ENCODE measurements at regions not wholly inside any gene's neighbourhood (a gene's known extent, or its start where the extent isn't known, plus 50 kb on each side); places are given as distances from the start of the nearest gene placed in this dataset.
"Not testable (repeated sequence)": the region's sequence is repeated elsewhere in the genome, so short reads cannot be mapped to it uniquely, and the experiment has no call there.

DNA sequence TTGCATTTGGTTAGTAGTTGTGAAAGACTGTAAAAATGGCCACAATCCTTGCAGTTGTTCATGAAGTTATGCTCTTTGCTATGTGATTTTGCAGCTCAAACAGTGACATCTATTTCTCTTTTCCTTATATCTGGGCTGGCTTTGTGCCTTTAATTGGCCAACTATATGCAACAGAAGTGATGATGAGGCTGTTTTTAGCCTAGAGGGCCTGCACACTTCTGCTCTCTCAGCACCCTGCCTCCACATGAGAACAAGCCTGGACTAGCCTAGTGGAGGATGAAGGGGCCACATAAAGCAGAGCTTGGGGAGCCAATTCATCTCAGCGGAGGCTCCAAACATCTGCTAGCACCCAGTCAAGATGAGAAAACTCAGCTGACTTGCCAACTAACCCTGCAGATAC lies 339.8 kb downstream of the OMA1 start:
- DNase-seq (ENCODE audit: insufficient read length, low spot score) (no peak), FAIRE-seq (no peak)

DNA sequence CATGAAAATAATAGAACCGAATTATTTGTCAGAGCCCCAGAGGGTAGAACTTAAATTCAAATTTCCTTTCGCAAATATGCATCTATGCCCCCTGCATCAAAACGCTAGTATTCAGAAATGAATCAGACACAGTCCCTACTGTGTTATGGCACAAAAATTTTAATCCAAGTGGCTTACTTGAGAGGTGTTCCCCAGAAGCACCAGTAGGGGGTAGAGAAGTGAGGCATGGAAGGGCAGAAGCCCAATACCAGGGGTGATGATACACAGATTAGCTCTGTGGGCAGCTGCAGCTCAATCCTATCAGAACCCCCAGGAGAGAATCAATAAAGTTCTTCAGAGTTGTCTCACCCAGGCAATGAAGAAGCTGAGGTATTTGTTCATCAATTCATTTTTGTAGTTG lies 342.2 kb downstream of the OMA1 start:
- no peak for DNase-seq (ENCODE audit: insufficient read length, low spot score)
- no peak for FAIRE-seq

DNA sequence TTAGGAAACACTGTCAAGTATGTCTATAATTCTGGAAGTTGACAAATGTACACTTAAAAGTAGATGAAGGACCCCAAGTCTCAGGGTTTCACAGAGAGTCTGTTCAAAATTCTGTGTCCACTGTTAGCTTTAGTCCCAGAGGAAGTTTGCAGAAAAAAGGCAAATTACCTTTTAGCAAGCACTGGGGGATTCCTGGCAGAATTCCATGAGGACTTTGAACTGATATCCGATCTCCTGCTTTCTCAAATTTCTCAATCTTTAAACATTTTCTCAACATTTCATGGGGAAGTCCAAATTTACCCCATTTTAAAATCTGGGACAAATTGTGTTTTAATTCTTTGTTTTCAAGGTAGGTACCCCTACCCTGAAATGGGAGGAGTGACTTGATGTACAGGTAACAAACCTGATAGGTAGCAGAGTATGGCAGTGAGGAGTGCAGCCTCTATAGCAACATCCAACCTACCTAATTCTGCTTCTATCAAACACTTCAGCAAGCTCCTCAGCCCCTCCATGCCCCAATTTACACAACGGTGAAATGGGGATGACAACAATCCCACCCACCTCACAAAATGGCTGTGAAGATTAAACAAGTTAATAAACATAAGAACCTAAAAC lies 344.9 kb downstream of the OMA1 start:
- DNase-seq (ENCODE audit: insufficient read length, low spot score) = no peak
- no peak for FAIRE-seq

DNA sequence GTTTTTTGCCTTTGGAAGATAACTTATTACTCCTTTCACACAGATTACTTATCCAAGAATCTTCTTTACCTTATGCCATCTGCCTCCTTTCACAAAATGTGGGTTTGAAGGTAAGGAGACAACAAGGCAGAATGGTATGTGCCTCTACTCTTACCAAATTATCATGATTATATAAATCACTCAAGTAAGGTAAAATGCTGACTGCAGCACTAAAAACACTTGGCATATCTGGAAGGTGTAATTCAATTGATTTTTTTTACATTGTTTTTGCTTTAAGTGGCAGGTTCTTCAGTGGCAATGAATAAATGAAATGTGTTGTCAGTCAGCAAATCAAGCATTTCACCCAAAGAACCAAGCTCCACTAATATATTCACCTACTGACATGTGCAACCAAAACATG lies 346.1 kb downstream of the OMA1 start:
- FAIRE-seq (no peak), DNase-seq (ENCODE audit: insufficient read length, low spot score) (no peak)

DNA sequence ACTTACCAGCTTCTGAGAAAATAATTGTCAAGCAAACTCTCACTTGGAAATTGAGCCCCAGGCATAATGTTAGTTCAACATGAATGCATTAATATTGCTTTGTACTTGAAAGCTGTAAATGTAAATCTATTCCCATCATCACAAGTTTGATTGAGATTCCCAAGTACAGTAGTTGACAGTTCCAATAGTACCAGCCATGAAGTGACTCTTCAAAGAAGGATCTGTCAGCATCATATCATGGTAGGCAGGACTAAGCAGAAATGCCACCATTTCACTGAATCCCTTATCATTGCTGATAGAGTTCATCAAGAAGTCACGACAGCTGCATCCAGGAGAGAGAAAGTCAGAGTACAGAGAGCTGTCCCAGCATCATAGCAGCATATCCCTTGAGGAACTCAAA lies 348.7 kb downstream of the OMA1 start:
- no peak for DNase-seq (ENCODE audit: insufficient read length, low spot score)

DNA sequence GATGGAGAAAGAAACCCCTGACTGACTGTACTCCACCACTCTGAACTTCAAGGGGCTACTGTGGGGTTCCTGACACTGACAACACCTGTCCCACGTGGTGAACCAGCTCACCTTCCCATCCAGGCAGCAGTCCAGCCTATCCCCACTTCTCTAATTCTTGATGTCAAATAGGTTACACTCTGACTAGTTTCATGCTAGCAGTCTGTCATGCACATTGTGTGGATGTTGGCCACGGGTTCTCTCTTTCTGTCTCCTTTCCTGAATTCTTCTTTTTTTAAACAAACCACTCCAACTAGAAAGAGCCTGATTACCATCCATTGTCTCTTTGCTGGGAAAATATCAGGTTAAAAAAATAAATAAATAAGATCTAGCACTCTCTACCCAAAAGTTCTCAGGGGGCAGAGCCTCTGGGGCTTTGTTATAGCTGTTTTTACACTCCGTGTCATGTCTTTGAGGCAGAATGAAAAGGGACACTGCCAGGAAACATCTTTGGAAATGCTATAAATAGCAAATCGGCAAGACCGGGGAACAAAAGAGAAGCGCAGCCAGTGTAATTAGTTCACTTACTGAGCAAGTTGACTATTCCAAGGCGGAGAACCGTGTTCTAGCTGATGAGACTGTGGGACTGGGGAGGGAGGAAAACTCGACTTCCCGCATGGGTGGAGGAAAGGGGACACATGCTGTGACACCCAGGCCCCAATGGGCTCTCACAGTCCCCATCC lies 356.1 kb downstream of the OMA1 start:
- DNase-seq (ENCODE audit: insufficient read length, low spot score) (no peak), FAIRE-seq (no peak)

More for the DNA sequence above, 348.7 kb downstream of the OMA1 start:
- no peak for FAIRE-seq

DNA sequence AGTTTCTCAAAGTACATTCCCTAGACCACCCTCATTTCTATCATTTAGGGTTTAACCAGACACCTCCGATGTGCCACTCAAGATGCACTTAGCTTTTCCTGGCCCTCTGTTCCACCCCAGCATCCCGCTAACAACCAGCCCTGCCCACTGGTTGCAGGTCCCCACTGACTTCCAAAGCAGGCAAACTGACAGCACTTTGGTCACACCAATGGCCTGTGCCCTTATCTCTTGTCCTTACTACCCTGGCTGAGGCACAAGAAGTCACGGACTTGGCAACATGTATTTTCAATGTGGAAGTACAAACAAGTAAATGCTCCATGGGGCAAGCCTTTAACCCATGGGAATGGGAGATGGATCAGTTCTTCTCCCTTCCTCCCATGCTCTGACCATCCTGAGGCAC lies 357.1 kb downstream of the OMA1 start:
- DNase-seq (ENCODE audit: insufficient read length, low spot score) = no peak
- no peak for FAIRE-seq

DNA sequence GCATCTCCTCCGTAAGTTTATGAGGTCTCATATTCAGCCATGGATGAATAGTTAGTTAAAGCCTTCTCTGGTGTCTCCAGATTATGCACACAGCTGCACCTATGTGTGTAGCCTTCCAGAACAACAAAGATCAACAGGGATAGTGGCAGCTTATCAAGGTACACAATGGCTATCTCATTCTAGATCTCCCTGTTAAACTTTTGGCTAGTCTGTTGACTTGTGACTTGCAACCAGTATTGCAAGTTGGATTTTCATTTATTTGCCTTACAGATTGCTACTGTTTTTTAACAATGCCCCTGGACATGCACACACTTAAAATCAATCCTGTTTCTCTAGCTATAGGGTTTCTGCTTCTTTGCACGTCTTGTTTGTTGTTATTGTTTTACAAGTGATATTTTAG lies 363.2 kb downstream of the OMA1 start:
- DNase-seq (ENCODE audit: insufficient read length, low spot score) (no peak), FAIRE-seq (no peak)

DNA sequence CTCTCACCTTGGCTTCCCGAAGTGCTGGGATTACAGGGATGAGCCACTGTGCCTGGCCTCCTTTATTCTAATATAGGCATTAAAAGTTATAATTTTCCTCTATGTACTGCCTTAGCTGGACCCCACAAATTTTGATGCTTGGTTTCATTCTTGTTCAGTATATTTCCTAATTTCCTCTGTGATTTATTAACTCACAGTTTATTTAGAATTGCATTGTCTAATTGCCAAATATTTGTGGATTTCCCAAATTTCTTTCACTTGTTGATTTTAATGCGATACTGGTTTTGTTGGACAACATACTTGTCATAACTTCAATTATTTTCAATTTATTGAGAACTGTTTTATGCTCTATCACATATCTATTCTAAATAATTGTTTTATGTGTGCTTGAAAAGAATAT lies 366.0 kb downstream of the OMA1 start:
- DNase-seq (ENCODE audit: insufficient read length, low spot score) = no peak
- FAIRE-seq = no peak

DNA sequence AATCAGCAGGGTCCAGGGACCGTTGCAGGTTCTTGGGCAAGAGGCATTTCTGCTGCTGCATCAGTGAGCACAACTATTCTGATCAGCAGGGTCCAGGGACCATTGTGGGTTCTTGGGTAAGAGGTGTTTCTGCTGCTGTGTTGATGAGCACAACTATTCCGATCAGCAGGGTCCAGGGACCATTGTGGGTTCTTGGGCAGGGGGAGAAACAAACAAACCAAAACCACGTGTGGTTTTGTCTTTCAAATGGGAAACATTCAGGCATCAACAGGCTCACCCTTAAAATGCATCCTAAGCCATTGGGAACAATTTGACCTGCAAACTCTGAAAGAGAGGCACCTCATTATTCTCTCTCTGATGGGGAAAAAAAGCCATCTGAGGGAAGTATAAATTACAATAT lies 377.4 kb downstream of the OMA1 start:
- not testable (repeated sequence) for FAIRE-seq; DNase-seq (ENCODE audit: insufficient read length, low spot score)

DNA sequence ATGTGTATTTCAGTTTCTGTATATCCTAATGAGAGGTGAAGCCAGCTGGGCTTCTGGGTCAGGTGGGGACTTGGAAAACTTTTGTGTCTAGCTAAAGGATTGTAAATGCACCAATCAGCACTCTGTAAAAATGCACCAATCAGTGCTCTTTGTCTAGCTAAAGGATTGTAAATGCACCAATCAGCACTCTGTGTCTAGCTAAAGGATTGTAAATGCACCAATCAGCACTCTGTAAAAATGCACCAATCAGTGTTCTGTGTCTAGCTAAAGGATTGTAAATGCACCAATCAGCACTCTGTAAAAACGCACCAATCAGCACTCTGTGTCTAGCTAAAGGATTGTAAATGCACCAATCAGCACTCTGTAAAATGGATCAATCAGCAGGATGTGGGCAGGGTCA lies 379.4 kb downstream of the OMA1 start:
- DNase-seq (ENCODE audit: insufficient read length, low spot score); FAIRE-seq: not testable (repeated sequence)

DNA sequence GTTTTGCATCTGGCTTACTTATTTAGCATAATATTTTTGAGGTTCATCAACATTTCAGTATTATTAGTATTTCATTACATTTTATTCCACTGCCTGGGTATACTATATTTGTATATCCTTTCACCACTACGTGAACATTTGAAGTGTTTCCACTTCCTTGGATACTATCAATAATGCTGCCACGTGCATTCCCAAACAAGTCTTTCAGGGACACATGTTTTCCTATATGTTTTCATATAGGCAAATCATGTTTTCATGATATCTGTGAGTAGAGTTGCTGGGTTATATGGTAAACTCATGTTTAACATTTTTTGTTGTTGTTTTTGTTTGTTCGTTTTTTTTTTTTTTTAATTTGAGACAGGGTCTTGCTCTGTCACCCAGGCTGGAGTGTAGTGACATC lies 380.1 kb downstream of the OMA1 start:
- no peak for DNase-seq (ENCODE audit: insufficient read length, low spot score)
- FAIRE-seq = no peak

DNA sequence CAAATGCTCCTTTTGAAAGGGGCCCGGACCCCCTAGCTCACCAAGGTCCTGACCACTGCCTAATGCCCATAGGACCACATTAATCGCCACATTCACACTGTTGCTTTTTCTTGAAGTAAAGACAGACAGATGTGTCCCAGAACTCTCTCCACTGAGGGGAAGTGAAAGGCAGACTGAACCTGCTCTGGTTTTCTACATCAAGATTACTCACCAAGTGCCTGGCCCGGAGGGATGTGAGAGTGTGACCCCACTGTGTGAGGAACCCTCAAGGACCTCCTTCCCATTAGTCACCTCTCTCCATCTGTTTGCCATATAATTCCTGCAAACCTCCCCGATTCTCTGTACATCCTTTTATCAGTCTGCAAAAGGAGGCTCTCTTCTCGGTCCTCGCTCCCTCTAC lies 381.5 kb downstream of the OMA1 start:
- FAIRE-seq (no peak), DNase-seq (ENCODE audit: insufficient read length, low spot score) (no peak)

DNA sequence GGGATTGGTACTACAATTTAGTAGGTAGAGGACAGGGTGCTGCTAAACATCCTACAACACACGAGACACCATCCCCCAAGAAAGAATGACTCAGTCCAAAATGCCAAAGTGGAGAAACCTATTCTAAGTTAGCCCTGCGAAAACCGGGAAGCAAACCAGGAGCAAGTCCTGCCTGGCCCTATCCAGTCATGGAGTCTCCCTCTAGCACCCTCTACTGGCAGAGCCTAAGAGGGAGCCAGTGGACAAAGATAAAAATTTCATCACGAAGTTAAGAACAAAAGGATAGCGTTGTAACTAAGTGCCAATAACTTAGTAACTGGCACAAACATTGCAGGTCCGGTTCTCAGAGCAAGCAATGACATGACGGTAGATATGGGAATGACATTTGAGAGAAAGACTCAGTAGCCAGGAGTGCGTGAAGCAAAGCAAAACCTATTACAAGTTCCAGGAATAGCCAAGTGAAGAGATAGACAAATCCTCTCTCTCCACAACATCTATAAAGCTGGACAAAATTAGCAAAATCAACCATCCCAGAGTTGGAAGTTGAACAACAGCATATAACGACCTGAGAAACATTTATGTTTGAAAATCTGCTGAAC lies 383.5 kb downstream of the OMA1 start:
- DNase-seq (ENCODE audit: insufficient read length, low spot score) (peak; percentile 2), FAIRE-seq (no peak)

DNA sequence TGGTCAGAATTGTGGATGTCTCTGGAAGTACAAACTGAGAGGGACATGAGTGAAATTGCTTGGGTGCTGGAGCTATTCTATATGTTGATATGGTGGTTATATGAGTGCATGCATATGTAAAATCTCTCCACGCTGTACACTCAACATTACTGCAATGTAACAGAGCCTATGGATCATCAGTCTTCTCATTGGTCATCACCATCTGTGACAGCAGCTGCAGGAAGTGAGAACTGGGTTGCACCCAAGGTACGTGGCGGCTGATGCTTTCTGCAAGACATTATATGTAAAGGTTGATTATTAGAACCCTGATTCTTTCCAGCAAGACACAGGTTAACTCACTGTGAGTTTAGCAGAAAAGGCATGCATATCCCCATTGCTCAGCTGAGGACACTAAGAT lies 387.1 kb downstream of the OMA1 start:
- DNase-seq (ENCODE audit: insufficient read length, low spot score) (no peak), FAIRE-seq (no peak)

DNA sequence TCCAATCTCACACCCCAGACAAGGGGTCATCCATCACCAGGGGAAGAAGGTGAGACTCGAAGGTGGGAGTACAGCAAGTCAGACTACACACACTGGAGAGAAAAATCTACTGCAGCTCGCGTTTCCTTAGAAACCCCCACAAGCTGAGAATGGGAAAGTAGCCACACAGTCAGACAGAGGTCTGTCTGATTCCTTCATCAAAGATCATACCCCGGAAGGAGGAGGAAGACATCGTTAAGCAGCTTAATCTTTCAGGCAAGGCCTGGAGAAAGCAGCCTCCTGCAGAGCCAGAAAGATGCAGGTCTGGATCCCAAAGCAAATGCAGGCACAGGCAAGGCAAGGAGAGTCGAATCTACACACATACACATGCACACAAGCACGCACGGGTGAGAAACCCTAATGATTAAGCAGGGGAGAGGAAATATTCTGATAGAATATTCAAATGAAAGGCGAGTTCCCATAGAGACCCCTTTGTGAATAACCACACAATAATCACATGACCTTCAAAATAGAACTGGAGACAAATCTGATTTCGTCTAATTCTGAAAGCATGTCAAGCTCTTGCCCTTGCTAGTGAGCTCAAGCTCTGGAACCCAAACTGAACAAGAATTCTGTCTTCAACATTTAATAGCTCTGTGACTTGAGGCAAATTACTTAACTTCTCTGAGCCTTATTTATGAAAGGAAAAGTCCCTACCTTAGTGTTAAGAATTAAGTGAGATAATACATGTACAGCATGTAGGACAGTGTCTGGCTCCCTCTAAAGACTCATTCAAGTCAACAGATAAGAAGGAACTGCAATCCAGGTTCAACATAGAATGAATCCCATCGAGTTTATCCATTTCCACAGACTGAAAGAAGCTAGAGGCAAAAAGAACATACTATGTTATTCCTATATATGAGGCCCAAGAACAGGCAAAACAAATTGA lies 387.8 kb downstream of the OMA1 start:
- no peak for FAIRE-seq

DNA sequence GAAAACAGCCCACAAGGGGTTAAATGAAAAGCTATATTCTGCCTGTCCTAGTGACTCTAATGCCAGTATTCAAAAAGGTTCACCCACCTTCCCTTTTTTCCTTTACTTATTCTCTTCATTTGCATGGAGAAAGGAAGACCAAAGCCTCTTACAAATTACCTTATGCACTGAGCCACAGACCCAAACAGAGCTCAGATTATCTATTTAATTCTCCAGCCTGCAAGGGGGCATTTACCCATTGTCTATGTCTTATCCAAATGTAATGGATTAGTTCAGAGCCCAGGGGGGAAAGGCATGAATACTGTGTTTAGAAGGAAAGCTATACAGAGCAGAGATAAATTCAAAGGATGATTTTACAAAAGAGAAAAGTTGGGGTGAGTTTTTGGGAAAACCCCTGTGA lies 388.5 kb downstream of the OMA1 start:
- DNase-seq (ENCODE audit: insufficient read length, low spot score) (no peak), FAIRE-seq (no peak)

More for the DNA sequence above, 387.8 kb downstream of the OMA1 start:
- no peak for DNase-seq (ENCODE audit: insufficient read length, low spot score)

DNA sequence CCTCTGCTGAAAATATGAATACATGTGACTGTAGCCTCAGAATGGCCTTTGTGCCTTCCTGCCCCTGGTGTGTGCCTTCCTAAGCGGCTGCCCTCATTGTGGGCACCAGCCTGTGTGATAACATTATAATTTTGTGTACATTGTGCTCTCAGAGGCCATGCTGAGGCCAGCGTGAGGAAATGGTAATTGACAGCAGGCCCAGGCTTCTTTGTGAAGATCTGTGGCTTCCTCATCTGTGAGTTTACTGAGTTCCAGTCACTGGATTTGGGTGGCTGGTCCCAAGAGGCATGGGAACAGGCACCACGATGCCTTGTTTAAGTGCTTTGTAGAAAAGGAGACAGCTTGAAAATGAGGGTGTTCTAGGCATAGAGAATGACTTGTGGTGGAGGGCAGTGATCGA lies 389.3 kb downstream of the OMA1 start:
- no peak for FAIRE-seq
- DNase-seq (ENCODE audit: insufficient read length, low spot score) = no peak

DNA sequence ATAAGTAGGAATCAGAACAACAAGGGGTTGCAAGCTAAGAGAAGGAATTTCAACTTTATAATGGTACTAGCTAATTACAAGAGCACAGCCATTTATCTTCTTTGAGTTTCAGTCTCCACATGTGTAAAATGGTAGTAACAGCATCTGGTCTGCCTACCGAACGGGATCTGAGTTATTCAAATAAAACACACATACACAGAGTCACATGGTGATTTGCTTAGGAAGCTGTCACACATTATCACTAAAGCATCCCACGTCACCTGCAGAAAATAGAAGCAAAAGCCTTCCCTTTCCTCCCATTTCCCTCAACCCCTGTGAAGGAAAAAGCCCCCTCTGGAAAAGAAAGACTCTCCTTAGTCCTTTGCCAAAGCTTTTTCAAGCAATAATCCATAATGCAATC lies 389.7 kb downstream of the OMA1 start:
- DNase-seq (ENCODE audit: insufficient read length, low spot score) (no peak), FAIRE-seq (no peak)

DNA sequence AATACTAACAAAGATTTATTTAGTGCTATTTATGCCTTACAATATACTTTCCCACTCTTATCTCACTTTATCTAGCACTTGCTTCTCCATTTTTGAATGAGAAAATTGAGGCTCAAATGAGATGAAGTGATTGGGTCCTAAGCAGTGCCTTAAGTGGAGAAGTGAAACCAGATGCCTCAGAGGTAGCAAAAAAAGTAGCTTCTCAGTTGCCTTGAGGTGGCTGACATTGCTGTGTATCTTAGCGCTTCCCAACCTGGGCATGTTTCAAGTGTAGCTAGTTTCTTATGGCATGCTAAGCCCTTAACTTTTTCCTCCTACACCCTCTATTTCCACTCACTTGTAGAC lies 390.4 kb downstream of the OMA1 start:
- FAIRE-seq (no peak), DNase-seq (ENCODE audit: insufficient read length, low spot score) (no peak)

DNA sequence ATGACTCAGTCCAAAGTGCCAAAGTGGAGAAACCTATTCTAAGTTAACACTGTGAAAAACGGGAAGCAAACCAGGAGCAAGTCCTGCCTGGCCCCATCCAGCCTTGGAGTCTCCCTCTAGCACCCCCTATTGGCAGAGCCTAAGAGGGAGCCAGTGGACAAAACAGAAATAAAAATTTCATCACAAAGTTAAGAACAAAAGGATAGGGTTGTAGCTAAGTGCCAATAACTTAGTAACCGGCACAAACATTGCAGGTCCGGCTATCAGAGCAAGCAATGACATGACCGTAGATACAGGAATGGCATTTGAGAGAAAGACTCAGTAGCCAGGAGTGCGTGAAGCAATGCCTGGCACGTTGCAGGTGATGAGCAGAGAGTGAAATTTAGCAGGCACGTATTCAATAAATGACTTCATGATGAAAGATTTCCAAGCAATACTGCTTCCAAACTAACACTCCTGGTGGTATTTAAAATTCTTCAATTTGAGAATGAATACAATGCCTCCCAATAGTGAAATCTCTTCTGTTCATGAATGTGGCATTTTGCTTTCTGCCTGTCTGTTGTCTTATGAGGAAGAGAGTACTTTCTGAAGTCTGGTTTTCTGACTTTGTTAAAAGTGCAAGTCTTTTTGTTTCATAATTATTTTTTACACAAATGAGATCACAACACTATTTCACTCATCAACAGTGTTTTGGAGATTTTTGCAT lies 391.0 kb downstream of the OMA1 start:
- DNase-seq (ENCODE audit: insufficient read length, low spot score) (no peak), FAIRE-seq (no peak)
